Trophoblast cell (in vitro differentiated cells and primary cell): ENCODE measurements at regions not wholly inside any gene's neighbourhood (a gene's known extent, or its start where the extent isn't known, plus 50 kb on each side); places are given as distances from the start of the nearest gene placed in this dataset.

Experiments used
- DNase-seq, 2 donors: peaks; one replicate each; pipeline ENCODE4 v3.0.0-alpha.2; 2016
- H2AFZ ChIP-seq: 2 replicates; pipeline ENCODE4 v1.6.1; 2013; ENCODE audit warnings: low read length, moderate library complexity, mild to moderate bottlenecking; ENCODE audit not compliant: insufficient read depth, poor library complexity
- H2AK5ac ChIP-seq: 2 replicates; pipeline ENCODE4 v1.6.1; 2013; ENCODE audit warnings: mild to moderate bottlenecking, low read length
- H2BK120ac ChIP-seq: 2 replicates; pipeline ENCODE4 v1.6.1; 2013; ENCODE audit warnings: low read length, mild to moderate bottlenecking, moderate library complexity; ENCODE audit not compliant: insufficient read depth, poor library complexity
- H2BK12ac ChIP-seq: 2 replicates; pipeline ENCODE4 v1.6.1; 2013; ENCODE audit warnings: mild to moderate bottlenecking, low read length, moderate library complexity
- H2BK5ac ChIP-seq: 2 replicates; pipeline ENCODE4 v1.6.1; 2013; ENCODE audit warnings: low read length, low read depth, moderate library complexity, mild to moderate bottlenecking; ENCODE audit not compliant: poor library complexity
- H3K14ac ChIP-seq: 2 replicates; pipeline ENCODE4 v1.6.1; 2013; ENCODE audit warnings: mild to moderate bottlenecking, low read length
- H3K18ac ChIP-seq: 2 replicates; pipeline ENCODE4 v1.6.1; 2013; ENCODE audit warnings: mild to moderate bottlenecking, low read length
- H3K23ac ChIP-seq: 2 replicates; pipeline ENCODE4 v1.6.1; 2013; ENCODE audit warnings: low read length
- H3K27ac ChIP-seq: 2 replicates; pipeline ENCODE4 v1.5.1; 2013; ENCODE audit warnings: low read depth, mild to moderate bottlenecking, inconsistent platforms, low read length, moderate library complexity
- H3K27me3 ChIP-seq: 2 replicates; pipeline ENCODE4 v1.6.1; 2013; ENCODE audit warnings: inconsistent platforms, mild to moderate bottlenecking, low read length, moderate library complexity; ENCODE audit not compliant: insufficient read depth
- H3K36me3 ChIP-seq, 2 experiments: 1 replicate in 1 of 2; 2 replicates in 1 of 2; pipeline ENCODE4 v1.6.1; 2013; ENCODE audit warnings: low read length in 2 of 2, mild to moderate bottlenecking in 2 of 2, moderate library complexity in 1 of 2; ENCODE audit not compliant: insufficient read depth in 2 of 2, control insufficient read depth in 1 of 2
- H3K4ac ChIP-seq: 2 replicates; pipeline ENCODE4 v1.6.1; 2013; ENCODE audit warnings: low read depth, mild to moderate bottlenecking, low read length, moderate library complexity
- H3K4me1 ChIP-seq, 2 experiments: 1 replicate in 1 of 2; 2 replicates in 1 of 2; pipeline ENCODE4 v1.6.1; 2013; ENCODE audit warnings: low read length in 2 of 2, mild to moderate bottlenecking in 2 of 2, moderate library complexity in 1 of 2; ENCODE audit not compliant: insufficient read depth in 2 of 2, control insufficient read depth in 1 of 2
- H3K4me2 ChIP-seq: 2 replicates; pipeline ENCODE4 v1.6.1; 2013; ENCODE audit warnings: inconsistent platforms, mild to moderate bottlenecking, low read length, moderate library complexity
- H3K4me3 ChIP-seq: 2 replicates; pipeline ENCODE4 v1.5.1; 2013; ENCODE audit warnings: mild to moderate bottlenecking, low read depth, low read length, inconsistent platforms
- H3K79me1 ChIP-seq: one replicate; pipeline ENCODE4 v1.6.1; 2013; ENCODE audit warnings: low read length
- H3K79me2 ChIP-seq: 2 replicates; pipeline ENCODE4 v1.6.1; 2013; ENCODE audit warnings: low read length, mild to moderate bottlenecking; ENCODE audit not compliant: control insufficient read depth, insufficient read depth, poor library complexity
- H3K9ac ChIP-seq: 2 replicates; pipeline ENCODE4 v1.6.1; 2013; ENCODE audit warnings: mild to moderate bottlenecking, low read length
- H3K9me3 ChIP-seq: 2 replicates; pipeline ENCODE4 v1.6.1; 2013; ENCODE audit warnings: low read depth, mild to moderate bottlenecking, control low read depth, inconsistent platforms, low read length; ENCODE audit not compliant: insufficient read depth
- H4K12ac ChIP-seq: 2 replicates; pipeline ENCODE4 v1.6.1; 2013; ENCODE audit warnings: low read depth, mild to moderate bottlenecking, low read length, moderate library complexity
- H4K8ac ChIP-seq: 2 replicates; pipeline ENCODE4 v1.6.1; 2013; ENCODE audit warnings: low read depth, mild to moderate bottlenecking, low read length, moderate library complexity
- H4K91ac ChIP-seq: one replicate; pipeline ENCODE4 v1.6.1; 2013; ENCODE audit warnings: low read depth, mild to moderate bottlenecking, low read length, moderate library complexity
- WGBS: extraction: QIAGEN DNeasy Blood & Tissue Kit; methylation state at CpG from one replicate; pipeline ENCODE4 v1.1.7; 2013; ENCODE audit warnings: missing lambda C conversion rate; ENCODE audit not compliant: insufficient read length, insufficient coverage; ENCODE audit errors: extremely low coverage; 5-methylcytosine and 5-hydroxymethylcytosine counted together

DNA sequence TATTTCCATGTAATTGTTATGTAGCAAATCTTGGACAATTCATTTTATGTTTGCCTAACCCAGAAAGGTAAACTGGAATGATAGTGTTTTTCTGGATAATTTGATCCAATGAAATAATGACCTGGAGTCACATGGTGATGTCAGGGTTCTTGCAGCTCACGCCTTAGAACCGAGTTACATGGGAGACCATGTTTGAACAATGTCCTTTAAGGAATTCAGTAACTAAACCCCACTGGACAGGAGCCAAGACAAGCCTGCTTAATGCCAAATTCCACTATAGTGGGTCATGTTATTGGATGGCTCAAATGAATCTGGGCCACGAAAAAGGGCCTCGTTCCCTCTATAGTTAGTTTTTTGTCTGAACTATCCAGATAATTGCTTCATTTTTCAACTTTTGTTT lies 255.8 kb upstream of the HMGA2 start:
- Histone ChIP-seq H3K4me3 (no peak overlapping the region), H4K91ac (no peak overlapping the region), H3K4me2 (no peak overlapping the region), H2AK5ac (no peak overlapping the region), H3K27me3 (no peaks in the 10 kb centered on the region), H3K23ac (no peak overlapping the region), H3K9me3 (peaks cover 2% of the 10 kb centered on the region), H3K36me3 (no peaks in the 10 kb centered on the region), H3K4me1 (peaks cover 4 to 13% of the 10 kb centered on the region in 2 experiments), H2AFZ (no peak overlapping the region), H3K27ac (no peak overlapping the region), H2BK5ac (no peak overlapping the region), H3K4ac (no peak overlapping the region), H3K79me1 (peaks cover 21% of the 10 kb centered on the region), H4K12ac (no peak overlapping the region), H2BK120ac (no peak overlapping the region), H3K18ac (no peak overlapping the region), H2BK12ac (peak overlapping the region; percentile 43), H3K14ac (no peak overlapping the region), H3K9ac (no peak overlapping the region), H3K79me2 (no peaks in the 10 kb centered on the region), H4K8ac (no peak overlapping the region)
- DNase-seq, result no peak
- WGBS, result no CpG with 5 or more reads among the region's 4 CpGs

DNA sequence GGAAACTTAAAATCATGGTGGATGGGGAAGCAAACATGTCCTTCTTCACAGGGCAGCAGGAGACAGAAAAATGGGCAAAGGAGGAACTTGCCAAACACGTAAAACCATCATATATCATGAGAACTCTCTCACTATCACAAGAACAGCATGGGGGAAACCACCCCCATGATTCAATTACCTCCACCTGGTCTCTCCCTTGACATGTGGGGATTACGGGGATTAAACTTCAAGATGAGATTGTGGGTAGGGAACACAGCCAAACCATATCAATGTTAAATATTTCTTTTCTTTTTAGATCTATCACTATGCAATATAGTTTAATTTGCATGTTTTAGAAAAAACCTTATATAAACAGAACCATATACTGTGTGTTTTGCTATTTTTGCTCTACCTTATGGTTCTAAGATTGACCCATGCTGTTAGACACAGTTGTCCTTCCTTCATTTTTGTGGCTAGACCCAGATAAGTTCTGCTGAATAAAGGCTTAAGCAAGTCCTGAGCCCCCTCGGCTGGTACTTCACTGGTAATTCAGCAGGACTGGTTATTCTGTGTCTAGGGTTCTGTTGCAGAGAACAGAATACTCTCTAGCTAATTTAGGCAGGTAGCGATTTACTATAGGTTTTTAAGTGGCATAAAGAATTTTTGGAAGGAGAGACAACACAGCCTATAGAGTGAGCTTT lies 253.7 kb upstream of the HMGA2 start:
- no peak overlapping the region for H4K12ac ChIP-seq
- H2BK12ac ChIP-seq, result peak overlapping the region; percentile 24
- H3K27ac ChIP-seq, result no peak overlapping the region
- no peak overlapping the region for H2BK5ac ChIP-seq
- H3K18ac ChIP-seq, result no peak overlapping the region
- H3K79me1 ChIP-seq, result peaks cover 10% of the 10 kb centered on the region
- H2AFZ ChIP-seq, result no peak overlapping the region
- peaks cover 0 to 2% of the 10 kb centered on the region in 2 experiments for H3K4me1 ChIP-seq
- WGBS, result no CpG with 5 or more reads among the region's 4 CpGs
- H3K4me3 ChIP-seq, result no peak overlapping the region
- no peak overlapping the region for H4K91ac ChIP-seq
- no peak overlapping the region for H3K9ac ChIP-seq
- no peak overlapping the region for H3K23ac ChIP-seq
- H3K9me3 ChIP-seq, result peaks cover 2% of the 10 kb centered on the region
- no peak for DNase-seq
- no peak overlapping the region for H2BK120ac ChIP-seq
- H3K36me3 ChIP-seq, result no peaks in the 10 kb centered on the region
- no peak overlapping the region for H3K4ac ChIP-seq
- H3K79me2 ChIP-seq, result no peaks in the 10 kb centered on the region
- H2AK5ac ChIP-seq, result peak overlapping the region; percentile 21
- H4K8ac ChIP-seq, result no peak overlapping the region
- no peaks in the 10 kb centered on the region for H3K27me3 ChIP-seq
- no peak overlapping the region for H3K4me2 ChIP-seq
- no peak overlapping the region for H3K14ac ChIP-seq

DNA sequence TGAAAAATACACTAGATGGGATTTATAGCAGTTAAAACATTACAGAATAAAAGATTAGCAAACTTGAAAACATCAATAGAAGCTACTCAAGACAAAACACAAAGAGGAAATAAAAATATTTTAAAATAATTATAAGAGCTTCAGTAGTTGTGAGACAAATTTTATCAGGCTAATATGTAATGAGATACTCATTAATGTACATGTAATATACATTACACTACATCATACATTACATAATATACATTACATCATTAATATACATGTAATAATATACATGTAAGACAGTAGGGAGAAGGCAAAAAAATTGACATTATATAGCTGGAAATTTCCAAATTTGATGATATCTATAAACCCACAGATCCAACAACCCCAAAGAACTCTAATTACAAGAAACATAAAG lies 249.4 kb upstream of the HMGA2 start:
- Histone ChIP-seq H2BK5ac (no peak overlapping the region), H4K91ac (no peak overlapping the region), H3K4me2 (no peak overlapping the region), H3K9me3 (peaks cover 2% of the 10 kb centered on the region), H3K4ac (no peak overlapping the region), H2AK5ac (no peak overlapping the region), H4K8ac (no peak overlapping the region), H3K23ac (no peak overlapping the region), H3K79me2 (no peaks in the 10 kb centered on the region), H3K27me3 (no peaks in the 10 kb centered on the region), H3K79me1 (no peaks in the 10 kb centered on the region), H2BK12ac (no peak overlapping the region), H3K4me3 (no peak overlapping the region), H3K27ac (no peak overlapping the region), H3K4me1 (no peaks in the 10 kb centered on the region), H3K9ac (no peak overlapping the region), H3K18ac (no peak overlapping the region), H2AFZ (no peak overlapping the region), H3K36me3 (no peaks in the 10 kb centered on the region), H3K14ac (no peak overlapping the region), H2BK120ac (no peak overlapping the region), H4K12ac (no peak overlapping the region)
- no peak for DNase-seq

DNA sequence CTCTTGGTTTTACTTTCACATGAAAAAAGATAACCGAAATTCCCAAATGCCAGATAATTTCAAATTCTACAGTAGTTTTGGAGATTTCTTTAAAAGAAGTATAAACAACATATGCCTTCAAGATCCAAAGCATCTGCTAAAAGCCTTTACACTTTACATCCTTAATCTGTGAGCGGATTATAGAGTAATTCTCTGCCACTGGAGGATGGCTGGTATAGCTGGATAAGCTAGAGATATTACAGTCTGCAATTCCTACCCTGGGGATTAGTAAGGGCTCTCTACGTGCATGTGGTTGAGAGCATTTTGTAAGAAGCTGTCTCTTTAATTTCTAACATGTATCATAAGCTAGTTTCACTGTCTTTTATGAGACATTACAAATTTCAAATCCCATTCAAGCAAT lies 240.3 kb upstream of the HMGA2 start:
- no peak overlapping the region for H3K23ac ChIP-seq
- H3K27me3 ChIP-seq, result no peaks in the 10 kb centered on the region
- H4K8ac ChIP-seq, result no peak overlapping the region
- H3K4ac ChIP-seq, result no peak overlapping the region
- no peak overlapping the region for H4K91ac ChIP-seq
- H3K18ac ChIP-seq, result no peak overlapping the region
- H2BK120ac ChIP-seq, result no peak overlapping the region
- no peak overlapping the region for H3K9ac ChIP-seq
- H2BK12ac ChIP-seq, result no peak overlapping the region
- H3K79me1 ChIP-seq, result peaks cover 11% of the 10 kb centered on the region
- no peaks in the 10 kb centered on the region for H3K36me3 ChIP-seq
- H3K4me2 ChIP-seq, result no peak overlapping the region
- H4K12ac ChIP-seq, result no peak overlapping the region
- H3K4me3 ChIP-seq, result no peak overlapping the region
- H3K79me2 ChIP-seq, result no peaks in the 10 kb centered on the region
- H3K9me3 ChIP-seq, result no peaks in the 10 kb centered on the region
- DNase-seq, result no peak
- no peak overlapping the region for H2BK5ac ChIP-seq
- no peak overlapping the region for H3K27ac ChIP-seq
- H3K14ac ChIP-seq, result no peak overlapping the region
- H3K4me1 ChIP-seq, result peaks cover 0 to 5% of the 10 kb centered on the region in 2 experiments
- no peak overlapping the region for H2AFZ ChIP-seq
- no CpG with 5 or more reads among the region's 3 CpGs for WGBS
- no peak overlapping the region for H2AK5ac ChIP-seq
